GM12801 (cell line): ENCODE measurements at regions not wholly inside any gene's neighbourhood (a gene's known extent, or its start where the extent isn't known, plus 50 kb on each side); places are given as distances from the start of the nearest gene placed in this dataset.
A peak's percentile ranks its signal among the peaks of the same experiment; 100 is the strongest.

Experiments used
- CTCF ChIP-seq: IDR thresholded peaks from one replicate; pipeline ENCODE4 v1.5.1; 2011; ENCODE audit warnings: control low read depth; ENCODE audit not compliant: insufficient read length; ENCODE audit errors: extremely low read depth

GRCh38 chr12:9333161-9333560, 125.0 kb upstream of the PZP start:
- no peak for TF ChIP-seq CTCF

GRCh38 chr12:9332564-9332963, 124.4 kb upstream of the PZP start:
- TF ChIP-seq CTCF, result no peak

GRCh38 chr12:9331218-9331626, 123.0 kb upstream of the PZP start:
- peak; percentile 82 for TF ChIP-seq CTCF

- TF ChIP-seq CTCF, result no peak
Measured at GRCh38 chr12:9329019-9329418, 120.8 kb upstream of the PZP start.

GRCh38 chr12:9328065-9328464, 119.9 kb upstream of the PZP start:
- no peak for TF ChIP-seq CTCF

- no peak for TF ChIP-seq CTCF
Measured at GRCh38 chr12:9327320-9327719, 119.1 kb upstream of the PZP start.

GRCh38 chr12:9326085-9326484, 117.9 kb upstream of the PZP start:
- no peak for TF ChIP-seq CTCF

- no peak for TF ChIP-seq CTCF
Measured at GRCh38 chr12:9325471-9325870, 117.3 kb upstream of the PZP start.
